HFFc6 (cell line): ENCODE measurements at regions not wholly inside any gene's neighbourhood (a gene's known extent, or its start where the extent isn't known, plus 50 kb on each side); places are given as distances from the start of the nearest gene placed in this dataset.

Experiments used
- DNase-seq: peaks from one replicate; pipeline ENCODE4 v3.0.0-alpha.2; 2018
- H3K27ac Mint-ChIP-seq: 2 replicates; pipeline ENCODE4 v1.8.0; 2020; ENCODE audit warnings: mild to moderate bottlenecking, mixed read lengths
- H3K27me3 Mint-ChIP-seq: 2 replicates; pipeline ENCODE4 v1.8.0; 2021; ENCODE audit warnings: mild to moderate bottlenecking, moderate library complexity, mixed read lengths; ENCODE audit not compliant: insufficient read depth
- H3K36me3 Mint-ChIP-seq: 2 replicates; pipeline ENCODE4 v1.8.0; 2021; ENCODE audit warnings: low read depth, mixed read lengths
- H3K4me1 Mint-ChIP-seq: 2 replicates; pipeline ENCODE4 v1.8.0; 2020; ENCODE audit warnings: low read depth, mixed read lengths
- H3K4me3 Mint-ChIP-seq: 2 replicates; pipeline ENCODE4 v1.8.0; 2020; ENCODE audit warnings: mild to moderate bottlenecking, moderate library complexity, mixed read lengths
- H3K9me3 Mint-ChIP-seq: 2 replicates; pipeline ENCODE4 v1.8.0; 2020; ENCODE audit warnings: mild to moderate bottlenecking, mixed read lengths
- CTCF ChIP-seq: fragments of 200-600 bp; sonication (generic); IDR thresholded peaks from 2 replicates; pipeline ENCODE4 v1.5.0; 2021; ENCODE audit warnings: antibody characterized with exemption, mild to moderate bottlenecking

DNA sequence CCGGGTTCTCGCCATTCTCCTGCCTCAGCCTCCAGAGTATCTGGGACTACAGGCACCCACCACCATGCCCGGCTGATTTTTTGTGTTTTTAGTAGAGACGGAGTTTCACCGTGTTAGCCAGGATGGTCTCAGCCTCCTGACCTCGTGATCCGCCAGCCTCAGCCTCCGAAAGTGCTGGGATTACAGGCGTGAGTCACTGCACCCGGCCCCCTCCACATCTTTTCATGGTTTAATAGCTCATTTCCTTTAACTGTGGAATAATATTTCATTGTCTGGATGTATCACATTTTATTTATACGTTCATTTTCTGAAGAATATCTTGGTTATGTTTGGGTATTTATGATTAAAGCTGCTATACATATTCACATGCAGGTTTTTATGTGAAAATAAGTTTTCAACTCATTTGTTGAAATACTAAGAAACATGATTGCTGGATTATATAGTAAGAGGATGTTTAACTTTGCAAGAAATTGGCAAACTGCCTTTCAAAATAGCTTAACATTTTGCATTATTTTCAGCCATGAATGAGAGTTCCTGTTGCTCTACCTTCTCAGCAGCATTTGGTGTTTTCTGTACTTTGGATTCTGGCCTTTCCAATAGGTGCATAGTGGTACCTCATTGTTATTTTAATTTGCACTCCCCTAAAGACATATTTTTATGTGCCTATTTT, 591.9 kb downstream of the TECRL start:
- Mint-ChIP-seq H3K27me3 (no peaks in the 10 kb centered on the region), H3K27ac (no peak overlapping the region), H3K4me1 (no peaks in the 10 kb centered on the region), H3K36me3 (peaks cover 4% of the 10 kb centered on the region), H3K4me3 (no peak overlapping the region), H3K9me3 (peaks cover 56% of the 10 kb centered on the region)
- TF ChIP-seq CTCF: no peak
- no peak for DNase-seq

- no peak overlapping the region for H3K27ac Mint-ChIP-seq
- H3K4me1 Mint-ChIP-seq: no peaks in the 10 kb centered on the region
- DNase-seq: no peak
- peaks cover 71% of the 10 kb centered on the region for H3K9me3 Mint-ChIP-seq
- TF ChIP-seq CTCF: no peak
- H3K4me3 Mint-ChIP-seq: no peak overlapping the region
- peaks cover 4% of the 10 kb centered on the region for H3K36me3 Mint-ChIP-seq
- H3K27me3 Mint-ChIP-seq: no peaks in the 10 kb centered on the region
Observed at GRCh38 chr4:63814171-63814964, 594.9 kb downstream of the TECRL start.

- Mint-ChIP-seq H3K4me3 (no peak overlapping the region), H3K27ac (no peak overlapping the region), H3K27me3 (no peaks in the 10 kb centered on the region), H3K9me3 (peaks cover 18% of the 10 kb centered on the region), H3K36me3 (no peaks in the 10 kb centered on the region), H3K4me1 (no peaks in the 10 kb centered on the region)
- DNase-seq: no peak
- TF ChIP-seq CTCF: no peak
Observed at GRCh38 chr4:63799166-63799565, 610.1 kb downstream of the TECRL start.

GRCh38 chr4:63795301-63795700, 613.9 kb downstream of the TECRL start:
- no peak for DNase-seq
- H3K27me3 Mint-ChIP-seq: no peaks in the 10 kb centered on the region; the same call in 1 of the 2 replicates
- H3K9me3 Mint-ChIP-seq: peaks cover 28% of the 10 kb centered on the region
- no peak overlapping the region for H3K4me3 Mint-ChIP-seq
- no peaks in the 10 kb centered on the region for H3K36me3 Mint-ChIP-seq
- no peak overlapping the region for H3K27ac Mint-ChIP-seq
- TF ChIP-seq CTCF: no peak
- H3K4me1 Mint-ChIP-seq: no peaks in the 10 kb centered on the region

- no peak overlapping the region for H3K27ac Mint-ChIP-seq
- H3K36me3 Mint-ChIP-seq: no peaks in the 10 kb centered on the region
- H3K4me1 Mint-ChIP-seq: no peaks in the 10 kb centered on the region
- H3K27me3 Mint-ChIP-seq: no peaks in the 10 kb centered on the region; the same call in 1 of the 2 replicates
- TF ChIP-seq CTCF: no peak
- H3K4me3 Mint-ChIP-seq: no peak overlapping the region
- H3K9me3 Mint-ChIP-seq: peaks cover 18% of the 10 kb centered on the region
- DNase-seq: no peak
Observed at GRCh38 chr4:63790377-63790776, 618.9 kb downstream of the TECRL start.
